HL-60 (cell line): ENCODE measurements at regions not wholly inside any gene's neighbourhood (a gene's known extent, or its start where the extent isn't known, plus 50 kb on each side); places are given as distances from the start of the nearest gene placed in this dataset.

Experiments
- CTCF ChIP-seq: IDR thresholded peaks from one replicate; pipeline ENCODE4 v1.5.1; 2011; ENCODE audit warnings: low read length, control low read depth, inconsistent platforms; ENCODE audit not compliant: insufficient read depth
- REST ChIP-seq: IDR thresholded peaks from 2 replicates; pipeline ENCODE4 v1.6.1; 2012; ENCODE audit warnings: low read depth; ENCODE audit not compliant: insufficient replicate concordance
- SPI1 ChIP-seq: IDR thresholded peaks from 2 replicates; pipeline ENCODE4 v1.6.1; 2012; ENCODE audit warnings: low read depth, mild to moderate bottlenecking, borderline replicate concordance

GRCh38 chr5:23139338-23140171 lies 286.4 kb upstream of the CDH12 start:
- peak; percentile 21 for TF ChIP-seq CTCF
- no peak for TF ChIP-seq REST
- no peak for TF ChIP-seq SPI1
